ENCODE measurements at regions not wholly inside any gene's neighbourhood (a gene's known extent, or its start where the extent isn't known, plus 50 kb on each side); places are given as distances from the start of the nearest gene placed in this dataset.
A peak's percentile ranks its signal among the peaks of the same experiment; 100 is the strongest.

DNA sequence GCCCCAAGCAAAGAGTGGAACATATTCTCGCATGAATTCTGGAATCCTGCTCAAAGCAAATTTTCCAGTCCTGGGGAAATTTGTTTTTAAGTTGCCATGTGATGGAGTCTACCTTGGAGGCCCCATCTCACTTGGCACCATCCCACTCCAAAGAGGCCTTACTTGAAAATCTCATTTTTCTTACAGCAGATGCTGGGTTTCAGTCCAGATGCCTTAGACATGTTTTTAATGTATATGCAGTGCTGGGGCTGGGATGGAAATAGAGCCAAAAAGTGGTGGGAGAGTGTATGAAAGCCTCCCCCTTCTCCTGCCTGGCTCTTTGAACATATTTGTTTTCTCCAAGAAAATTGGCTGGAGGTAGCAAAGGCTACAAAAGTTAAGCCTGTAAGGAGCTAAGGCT lies 493.7 kb downstream of the ENC1 start:
- DNase-seq: no peak
- Histone ChIP-seq H3K4me3 (no peak overlapping the region), H3K36me3 (ENCODE audit: low read depth) (no peaks in the 10 kb centered on the region), H3K9me3 (no peaks in the 10 kb centered on the region), H3K4me1 (ENCODE audit: low read depth) (peaks cover 4% of the 10 kb centered on the region)
- TF ChIP-seq, protein P1, sequence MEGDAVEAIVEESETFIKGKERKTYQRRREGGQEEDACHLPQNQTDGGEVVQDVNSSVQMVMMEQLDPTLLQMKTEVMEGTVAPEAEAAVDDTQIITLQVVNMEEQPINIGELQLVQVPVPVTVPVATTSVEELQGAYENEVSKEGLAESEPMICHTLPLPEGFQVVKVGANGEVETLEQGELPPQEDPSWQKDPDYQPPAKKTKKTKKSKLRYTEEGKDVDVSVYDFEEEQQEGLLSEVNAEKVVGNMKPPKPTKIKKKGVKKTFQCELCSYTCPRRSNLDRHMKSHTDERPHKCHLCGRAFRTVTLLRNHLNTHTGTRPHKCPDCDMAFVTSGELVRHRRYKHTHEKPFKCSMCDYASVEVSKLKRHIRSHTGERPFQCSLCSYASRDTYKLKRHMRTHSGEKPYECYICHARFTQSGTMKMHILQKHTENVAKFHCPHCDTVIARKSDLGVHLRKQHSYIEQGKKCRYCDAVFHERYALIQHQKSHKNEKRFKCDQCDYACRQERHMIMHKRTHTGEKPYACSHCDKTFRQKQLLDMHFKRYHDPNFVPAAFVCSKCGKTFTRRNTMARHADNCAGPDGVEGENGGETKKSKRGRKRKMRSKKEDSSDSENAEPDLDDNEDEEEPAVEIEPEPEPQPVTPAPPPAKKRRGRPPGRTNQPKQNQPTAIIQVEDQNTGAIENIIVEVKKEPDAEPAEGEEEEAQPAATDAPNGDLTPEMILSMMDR (IDR thresholded peaks at IDR 0.05): no peak
- no peak for ATAC-seq
- intact Hi-C loops (cut with DNase I, micrococcal nuclease): no loop called here

DNA sequence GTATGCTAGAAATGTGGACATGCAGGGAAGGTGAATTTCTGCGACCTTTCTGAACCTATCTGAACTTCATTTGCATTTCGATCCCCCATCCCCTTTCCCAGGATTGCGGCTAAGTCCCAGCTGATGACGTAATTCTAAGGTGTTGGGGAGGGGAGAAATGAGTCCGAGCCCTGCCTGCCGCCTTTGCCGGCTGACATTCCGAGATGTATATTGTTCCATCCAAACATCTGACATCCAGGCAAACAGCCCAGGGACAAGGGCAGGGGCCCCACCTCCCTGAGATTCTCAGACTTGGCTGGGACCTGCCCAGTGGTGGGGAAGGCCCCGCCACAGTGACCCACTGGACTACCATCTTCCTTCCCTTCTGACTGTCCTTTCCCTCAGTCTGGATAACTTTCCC lies 494.6 kb downstream of the ENC1 start:
- ATAC-seq (no peak), DNase-seq (no peak)
- TF ChIP-seq, protein P1 (IDR thresholded peaks at IDR 0.05): no peak
- peaks cover 4% of the 10 kb centered on the region for H3K4me1 ChIP-seq (ENCODE audit: low read depth)
- H3K4me3 ChIP-seq: no peak overlapping the region
- H3K36me3 ChIP-seq (ENCODE audit: low read depth): no peaks in the 10 kb centered on the region
- intact Hi-C loops (cut with DNase I, micrococcal nuclease): no loop called here
- no peaks in the 10 kb centered on the region for H3K9me3 ChIP-seq

DNA sequence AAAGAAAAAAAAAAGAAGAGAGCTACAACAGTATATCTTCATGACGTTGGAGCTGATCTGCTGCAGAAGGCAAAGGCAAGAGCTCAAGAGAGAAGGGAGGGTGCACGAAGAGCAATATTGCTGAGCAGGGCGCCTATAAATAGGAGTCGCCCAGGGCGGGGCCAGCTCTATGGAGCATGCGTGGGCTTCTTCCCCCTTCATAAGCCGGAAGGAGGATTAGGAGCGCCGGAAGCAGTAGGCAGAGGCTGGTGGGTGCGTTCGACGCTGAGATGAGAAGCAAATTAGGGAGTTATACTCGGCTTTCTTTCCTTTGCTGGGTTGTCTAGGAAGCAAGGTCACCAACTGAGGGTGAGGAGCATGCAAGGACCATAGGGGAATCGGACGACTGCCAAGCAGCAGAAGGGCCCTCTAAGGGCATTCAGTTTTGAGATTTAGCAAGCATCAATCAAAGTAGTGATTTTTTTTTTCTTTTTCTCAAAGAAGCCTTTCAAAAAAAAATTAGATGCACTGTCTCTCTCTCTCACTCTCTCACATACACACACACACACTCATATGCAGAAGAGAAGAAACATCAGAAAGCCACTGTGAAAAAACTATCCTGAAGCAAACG lies 496.7 kb downstream of the ENC1 start:
- Histone ChIP-seq H3K4me1 (ENCODE audit: low read depth) (peaks cover 4% of the 10 kb centered on the region), H3K9me3 (no peaks in the 10 kb centered on the region), H3K36me3 (ENCODE audit: low read depth) (no peaks in the 10 kb centered on the region), H3K4me3 (no peak overlapping the region)
- TF ChIP-seq, protein P1 (IDR thresholded peaks at IDR 0.05): no peak
- peak in 2 of 3 donors; percentile 62 for DNase-seq
- intact Hi-C loops (cut with DNase I, micrococcal nuclease): no loop called here
- ATAC-seq: peak; percentile 67

DNA sequence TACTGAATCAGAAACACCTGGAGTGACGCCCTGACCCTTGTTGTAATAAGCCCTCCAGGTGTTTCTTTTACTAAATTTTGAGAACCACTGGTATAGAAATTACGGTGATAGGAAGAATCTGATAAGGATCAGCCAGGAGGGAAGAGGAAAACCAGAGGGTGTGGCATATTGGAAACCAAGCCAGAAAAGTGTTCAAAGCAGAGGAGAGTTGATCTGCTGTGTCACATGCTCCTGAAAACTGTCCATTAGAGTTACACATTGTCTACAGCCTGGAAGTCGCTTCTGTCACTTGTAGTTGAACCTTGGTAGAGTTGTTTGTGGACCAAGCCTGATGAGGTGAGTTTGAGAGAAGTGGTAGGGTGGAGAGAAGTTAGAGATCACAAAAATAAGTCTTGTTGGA lies 497.4 kb downstream of the ENC1 start:
- Histone ChIP-seq H3K9me3 (no peaks in the 10 kb centered on the region), H3K4me3 (no peak overlapping the region), H3K36me3 (ENCODE audit: low read depth) (no peaks in the 10 kb centered on the region), H3K4me1 (ENCODE audit: low read depth) (peaks cover 4% of the 10 kb centered on the region)
- TF ChIP-seq, protein P1 (IDR thresholded peaks at IDR 0.05): no peak
- peak; percentile 66 for ATAC-seq
- intact Hi-C loops (cut with DNase I, micrococcal nuclease): no loop called here
- peak in 1 of 3 donors; percentile 23 for DNase-seq

DNA sequence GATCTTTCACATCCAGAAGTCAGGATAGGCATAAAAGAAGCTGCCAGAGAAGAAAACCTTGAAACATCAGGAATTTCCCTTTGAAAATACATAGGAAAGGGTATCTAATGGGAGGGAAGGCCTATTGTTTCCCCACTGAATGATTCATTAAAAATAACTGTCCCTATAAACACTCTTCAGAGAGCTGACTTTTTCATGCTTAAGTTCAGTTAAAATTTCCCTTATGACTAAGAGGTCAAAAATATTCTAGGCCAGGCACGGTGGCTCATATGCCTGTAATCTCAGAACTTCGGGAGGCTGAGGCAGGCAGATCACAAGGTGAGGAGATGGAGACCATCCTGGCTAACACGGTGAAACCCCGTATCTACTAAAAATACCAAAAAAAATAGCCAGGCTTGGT lies 499.5 kb downstream of the ENC1 start:
- Histone ChIP-seq H3K9me3 (no peaks in the 10 kb centered on the region), H3K4me3 (no peak overlapping the region), H3K4me1 (ENCODE audit: low read depth) (peaks cover 4% of the 10 kb centered on the region), H3K36me3 (ENCODE audit: low read depth) (no peaks in the 10 kb centered on the region)
- DNase-seq (no peak), ATAC-seq (no peak)
- intact Hi-C loops (cut with DNase I, micrococcal nuclease): no loop called here
- TF ChIP-seq, protein P1 (IDR thresholded peaks at IDR 0.05): no peak

DNA sequence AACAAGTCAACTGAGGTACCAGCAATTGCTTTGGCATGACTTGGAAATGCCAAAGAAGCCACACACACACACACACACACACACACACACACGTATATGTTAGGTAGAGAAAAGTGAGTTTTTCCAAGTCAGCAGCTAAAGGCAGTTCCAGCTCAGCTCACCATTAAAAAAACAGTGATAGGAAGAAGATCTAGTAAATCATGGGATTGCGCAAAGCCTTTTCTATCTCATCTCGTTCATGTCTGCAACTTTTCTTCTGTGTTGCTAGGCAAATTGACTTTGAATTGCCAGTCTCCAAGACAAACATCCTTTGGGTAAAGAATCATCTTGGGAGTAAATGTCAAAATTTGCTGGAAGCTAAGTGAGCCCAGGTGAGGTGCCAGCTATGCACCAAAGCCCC lies 500.1 kb downstream of the ENC1 start:
- no peaks in the 10 kb centered on the region for H3K36me3 ChIP-seq (ENCODE audit: low read depth)
- H3K4me1 ChIP-seq (ENCODE audit: low read depth): peaks cover 4% of the 10 kb centered on the region
- intact Hi-C loops (cut with DNase I, micrococcal nuclease): no loop called here
- TF ChIP-seq, protein P1 (IDR thresholded peaks at IDR 0.05): no peak
- H3K9me3 ChIP-seq: no peaks in the 10 kb centered on the region
- DNase-seq (no peak), ATAC-seq (no peak)
- no peak overlapping the region for H3K4me3 ChIP-seq
